Stimulated activated CD4-positive, alpha-beta T cell treated with anti-CD3 and anti-CD28 coated beads, Interleukin-12 subunit alpha, Interleukin-12 subunit beta, amount 100 ng/mL, for 48 hours (primary cell): ENCODE measurements at regions not wholly inside any gene's neighbourhood (a gene's known extent, or its start where the extent isn't known, plus 50 kb on each side); places are given as distances from the start of the nearest gene placed in this dataset.
A peak's percentile ranks its signal among the peaks of the same experiment; 100 is the strongest.

Experiments used
- DNase-seq, 3 donors: peaks; one replicate each; pipeline ENCODE4 v3.0.0-alpha.2; 2020; ENCODE audit warnings: low read depth in 2 of 3, low spot score in 1 of 3

GRCh38 chr10:123588386-123588914 is 77.7 kb upstream of the GPR26 start:
- no peak for DNase-seq

- no peak for DNase-seq
Measured at GRCh38 chr10:123595661-123596060, 70.5 kb upstream of the GPR26 start.

GRCh38 chr10:123597676-123598075 is 68.5 kb upstream of the GPR26 start:
- DNase-seq, result no peak

- no peak for DNase-seq
Measured at GRCh38 chr10:123599366-123599849, 66.7 kb upstream of the GPR26 start.

GRCh38 chr10:123600177-123600576 is 66.0 kb upstream of the GPR26 start:
- DNase-seq, result no peak

- no peak for DNase-seq
Measured at GRCh38 chr10:123603130-123603529, 63.0 kb upstream of the GPR26 start.

GRCh38 chr10:123604506-123604905 is 61.6 kb upstream of the GPR26 start:
- no peak for DNase-seq

- no peak for DNase-seq
Measured at GRCh38 chr10:123606006-123606405, 60.1 kb upstream of the GPR26 start.

GRCh38 chr10:123606955-123607354 is 59.2 kb upstream of the GPR26 start:
- DNase-seq, result no peak

- no peak for DNase-seq
Measured at GRCh38 chr10:123607386-123607785, 58.8 kb upstream of the GPR26 start.

GRCh38 chr10:123608047-123608446 is 58.1 kb upstream of the GPR26 start:
- no peak for DNase-seq

- DNase-seq, result no peak
Measured at GRCh38 chr10:123611243-123611642, 54.9 kb upstream of the GPR26 start.

GRCh38 chr10:123611876-123612275 is 54.3 kb upstream of the GPR26 start:
- DNase-seq, result no peak

- no peak for DNase-seq
Measured at GRCh38 chr10:123613346-123613850, 52.8 kb upstream of the GPR26 start.

- peak; percentile 1 to 30 (median 13) for DNase-seq
Measured at GRCh38 chr10:123614888-123615287, 51.3 kb upstream of the GPR26 start.
